Smooth muscle cell of the brain vasculature (primary cell): ENCODE measurements at regions not wholly inside any gene's neighbourhood (a gene's known extent, or its start where the extent isn't known, plus 50 kb on each side); places are given as distances from the start of the nearest gene placed in this dataset.
"Not testable (repeated sequence)": the region's sequence is repeated elsewhere in the genome, so short reads cannot be mapped to it uniquely, and the experiment has no call there.

Experiments used
- DNase-seq: peaks from one replicate; pipeline ENCODE4 v3.0.0-alpha.2; 2012; ENCODE audit warnings: low read depth, low spot score

- DNase-seq: not testable (repeated sequence)
These were observed 396.9 kb upstream of the RIOK2 start for GRCh38 chr5:97579977-97580376.

GRCh38 chr5:97580746-97581145, 397.7 kb upstream of the RIOK2 start:
- no peak for DNase-seq

DNA sequence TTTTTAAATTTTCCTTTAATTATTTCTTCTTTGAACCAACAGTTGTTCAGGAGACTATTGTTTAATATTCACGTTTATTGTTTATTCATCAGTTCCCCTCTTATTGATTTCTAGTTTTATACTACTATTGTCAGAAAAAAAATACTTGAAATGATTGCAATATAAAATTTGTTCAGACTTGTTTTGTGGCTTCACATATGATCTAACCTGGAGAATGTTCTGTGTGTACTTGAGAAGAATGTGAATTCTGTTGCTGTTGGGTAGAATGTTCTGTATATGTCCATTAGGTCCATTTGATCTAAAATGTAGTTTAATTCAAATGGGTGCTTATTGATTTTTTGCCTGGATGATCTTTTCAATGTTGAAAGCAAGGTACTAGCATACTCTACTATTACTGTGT, 408.7 kb upstream of the RIOK2 start:
- DNase-seq: no peak

DNA sequence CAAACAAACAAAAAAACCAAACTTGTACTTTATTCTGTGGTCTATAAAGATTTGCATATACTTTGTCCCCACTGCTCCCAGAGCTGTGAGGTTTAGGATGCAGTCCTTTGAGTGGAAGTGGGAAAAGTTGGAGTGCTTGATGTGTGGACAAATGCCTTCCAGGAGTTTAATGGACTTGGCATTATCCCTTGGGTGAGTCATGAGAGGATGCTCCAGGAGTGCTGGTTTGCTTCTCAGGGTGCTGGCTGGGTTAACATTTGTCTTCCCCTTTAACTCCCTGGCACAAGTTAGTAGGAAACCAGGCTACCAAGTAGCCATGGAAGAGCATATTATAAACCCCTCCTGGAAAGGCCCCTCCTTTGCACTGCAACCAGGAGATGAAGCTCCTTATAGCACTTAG, 417.4 kb upstream of the RIOK2 start:
- no peak for DNase-seq

DNA sequence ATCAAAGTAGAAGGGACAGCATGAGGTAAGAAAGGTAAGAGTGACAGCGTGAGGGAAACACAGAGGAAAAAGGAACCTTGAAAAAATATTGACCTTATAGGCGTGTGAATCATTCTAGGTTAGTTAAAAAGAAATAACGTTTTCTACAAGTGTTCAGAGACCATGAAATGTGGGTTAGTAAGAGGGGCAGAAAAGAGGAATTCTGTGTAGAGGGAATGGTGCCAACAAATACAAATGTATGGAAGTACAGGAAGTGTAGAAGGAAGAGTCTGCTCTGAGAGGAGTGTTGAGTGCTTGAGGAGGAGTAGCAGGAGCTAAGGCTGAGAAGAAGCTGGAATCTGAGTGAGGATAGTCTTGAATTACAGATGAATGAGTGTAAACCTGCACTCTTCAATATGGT, 418.6 kb upstream of the RIOK2 start:
- no peak for DNase-seq

- no peak for DNase-seq
These were observed 423.5 kb upstream of the RIOK2 start for GRCh38 chr5:97606531-97606930.

- no peak for DNase-seq
These were observed 425.5 kb upstream of the RIOK2 start for GRCh38 chr5:97608501-97608900.

- no peak for DNase-seq
These were observed 435.7 kb upstream of the RIOK2 start for GRCh38 chr5:97618721-97619120.

- DNase-seq: no peak
These were observed 440.4 kb upstream of the RIOK2 start for GRCh38 chr5:97623441-97623840.

DNA sequence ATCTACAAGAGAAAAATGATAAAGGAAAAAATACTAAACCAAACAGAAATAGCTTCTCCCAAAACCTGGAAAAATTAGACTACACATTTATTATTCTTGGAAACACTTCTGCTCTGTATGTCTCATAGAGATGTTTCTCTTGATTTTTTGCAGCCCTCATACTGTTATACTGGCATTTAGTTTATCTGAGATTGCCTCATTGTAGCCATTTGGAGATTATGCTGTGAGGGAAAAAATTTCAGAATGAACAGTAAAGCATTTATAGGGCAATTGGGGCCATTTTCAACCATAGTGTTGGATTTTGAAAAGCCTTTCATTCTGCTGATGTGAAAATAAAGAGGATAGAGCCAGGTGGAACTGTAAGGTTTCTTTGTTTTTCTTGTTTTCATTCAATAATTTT, 441.8 kb upstream of the RIOK2 start:
- DNase-seq: no peak

DNA sequence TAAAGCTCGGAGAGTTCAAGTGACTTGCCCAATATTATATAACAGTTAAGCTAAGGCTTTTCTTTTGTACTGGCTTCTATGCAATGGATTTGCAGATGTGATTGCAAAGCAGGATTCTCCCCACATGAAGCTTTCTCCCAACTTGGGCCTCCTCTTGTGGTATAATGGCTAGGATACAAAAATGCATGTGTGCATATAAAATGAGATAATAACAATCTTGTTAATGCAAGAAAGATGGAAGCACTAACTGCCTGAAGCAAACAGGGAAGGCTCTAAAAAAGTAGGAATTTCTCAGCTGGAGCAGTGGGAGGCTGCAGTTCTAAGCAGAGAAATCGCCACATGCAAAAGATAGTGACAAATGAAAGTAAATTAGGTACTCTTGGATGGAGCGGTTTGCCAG, 444.2 kb upstream of the RIOK2 start:
- DNase-seq: no peak

DNA sequence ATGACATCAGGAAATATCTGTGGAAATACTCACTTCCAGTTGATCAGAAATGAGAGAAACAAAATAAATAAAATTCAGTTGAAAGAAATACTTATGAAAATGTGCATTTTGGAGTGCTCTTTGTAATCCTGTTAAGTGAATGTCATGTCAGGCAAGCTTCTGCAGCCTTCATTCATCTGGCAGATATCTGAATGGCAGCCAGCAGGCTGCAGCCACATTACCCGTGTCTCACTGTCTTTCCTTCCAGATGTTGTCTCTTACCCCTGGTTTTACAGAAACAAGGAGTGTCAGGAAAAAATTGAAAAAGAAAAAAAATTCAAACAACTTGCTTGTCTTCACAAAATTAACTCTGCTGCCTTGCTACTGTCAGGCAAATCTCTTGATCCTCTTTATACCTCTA, 445.0 kb upstream of the RIOK2 start:
- DNase-seq: no peak

DNA sequence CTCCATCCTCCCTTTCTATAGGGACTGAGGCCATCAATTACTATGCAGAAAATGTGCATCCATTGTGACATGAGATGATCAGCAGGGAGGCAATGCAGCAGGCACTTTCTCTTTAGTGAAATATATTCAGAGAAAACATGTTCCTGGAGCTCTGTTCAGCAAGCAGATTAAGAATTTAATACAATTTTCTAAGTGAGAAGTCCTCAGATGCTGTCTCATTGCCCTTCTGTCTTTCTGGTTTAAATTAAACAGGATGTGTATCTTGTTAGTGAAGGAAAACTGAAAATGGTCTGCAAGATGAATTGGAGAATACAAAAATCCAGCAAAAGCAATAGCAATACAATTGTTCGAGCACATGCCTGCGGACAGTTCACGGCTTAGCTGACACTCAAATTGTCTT, 445.8 kb upstream of the RIOK2 start:
- no peak for DNase-seq

DNA sequence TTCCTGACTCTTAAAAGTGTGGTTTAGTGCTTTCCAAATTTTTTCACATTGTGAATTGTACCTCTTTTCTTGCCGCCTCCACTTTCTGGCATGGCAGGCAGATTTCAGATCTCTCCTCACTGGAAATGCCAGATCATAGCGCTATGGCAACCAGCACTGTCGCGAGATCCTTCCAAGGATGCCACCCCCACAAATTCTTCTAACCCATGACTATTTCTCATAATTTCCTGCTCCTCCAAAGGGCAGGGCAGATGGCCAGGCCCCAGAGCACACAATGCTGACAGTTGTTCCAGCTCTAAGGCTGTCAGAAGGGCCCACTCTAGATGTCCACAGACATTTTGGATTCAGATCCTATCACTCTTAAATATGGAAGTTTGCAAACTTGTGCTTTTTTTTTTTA, 446.2 kb upstream of the RIOK2 start:
- no peak for DNase-seq

DNA sequence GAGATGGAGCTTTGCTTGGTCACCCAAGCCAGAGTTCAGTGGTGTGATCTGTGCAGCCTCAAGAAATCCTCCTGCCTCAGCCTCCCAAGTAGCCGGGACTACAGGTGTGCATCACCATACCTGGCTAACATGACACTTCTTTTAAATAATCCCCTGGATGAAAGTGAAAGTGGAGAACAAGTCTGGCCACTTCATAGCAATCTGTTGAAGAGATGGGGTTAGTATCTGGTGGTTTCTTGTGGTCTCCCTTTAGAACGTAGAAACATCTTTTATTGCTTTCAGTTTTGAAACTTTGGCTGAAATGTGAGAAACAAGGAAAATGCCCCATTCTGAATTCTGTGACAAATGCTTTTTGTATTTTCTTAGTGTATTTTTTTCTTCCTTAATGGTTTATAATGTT, 452.5 kb upstream of the RIOK2 start:
- DNase-seq: no peak

- DNase-seq: no peak
These were observed 453.7 kb upstream of the RIOK2 start for GRCh38 chr5:97636766-97637165.

DNA sequence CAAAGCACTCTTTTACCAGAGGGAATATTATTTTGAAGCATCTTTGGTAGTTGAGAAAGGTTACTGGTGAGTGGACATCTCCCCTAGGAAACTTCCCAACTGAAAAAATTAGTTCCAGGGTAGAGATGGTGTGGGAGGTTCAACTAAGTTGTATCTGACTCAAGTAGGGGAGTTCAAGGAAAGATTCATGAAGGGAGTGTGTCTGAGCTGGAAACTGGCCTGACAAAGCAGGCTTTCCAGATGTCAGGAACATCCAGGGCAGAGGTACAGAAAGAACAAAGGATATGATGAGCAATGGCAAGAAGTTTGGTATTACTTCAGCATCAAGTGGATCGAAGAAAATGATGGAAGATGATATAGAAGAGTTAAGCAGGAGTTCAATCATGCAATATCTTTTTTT, 458.0 kb upstream of the RIOK2 start:
- DNase-seq: no peak

GRCh38 chr5:97644206-97644605, 461.2 kb upstream of the RIOK2 start:
- no peak for DNase-seq

- DNase-seq: no peak
These were observed 461.8 kb upstream of the RIOK2 start for GRCh38 chr5:97644896-97645295.

DNA sequence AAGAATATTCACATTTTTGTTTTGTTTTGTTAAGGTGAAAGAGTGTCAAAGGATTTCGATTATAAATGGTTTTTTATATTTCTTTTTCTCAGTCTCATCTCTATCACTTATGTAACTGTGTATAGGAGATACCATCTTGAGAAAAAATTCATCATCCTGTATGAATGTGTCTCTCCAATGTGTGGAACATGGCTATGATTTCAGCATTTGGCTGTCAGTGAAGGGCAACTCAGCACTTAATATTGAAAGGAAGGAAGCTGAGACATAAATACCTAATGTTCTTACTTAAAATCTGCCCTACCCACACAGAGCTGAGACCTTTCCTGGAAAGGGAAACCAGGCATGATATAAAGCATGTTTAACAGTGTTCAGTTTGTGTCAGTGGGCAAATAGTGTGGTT, 474.2 kb upstream of the RIOK2 start:
- DNase-seq: no peak

- DNase-seq: no peak
These were observed 475.3 kb upstream of the RIOK2 start for GRCh38 chr5:97658116-97658900.

GRCh38 chr5:97666783-97667182, 483.7 kb upstream of the RIOK2 start:
- no peak for DNase-seq

GRCh38 chr5:97670447-97670846, 487.4 kb upstream of the RIOK2 start:
- no peak for DNase-seq

DNA sequence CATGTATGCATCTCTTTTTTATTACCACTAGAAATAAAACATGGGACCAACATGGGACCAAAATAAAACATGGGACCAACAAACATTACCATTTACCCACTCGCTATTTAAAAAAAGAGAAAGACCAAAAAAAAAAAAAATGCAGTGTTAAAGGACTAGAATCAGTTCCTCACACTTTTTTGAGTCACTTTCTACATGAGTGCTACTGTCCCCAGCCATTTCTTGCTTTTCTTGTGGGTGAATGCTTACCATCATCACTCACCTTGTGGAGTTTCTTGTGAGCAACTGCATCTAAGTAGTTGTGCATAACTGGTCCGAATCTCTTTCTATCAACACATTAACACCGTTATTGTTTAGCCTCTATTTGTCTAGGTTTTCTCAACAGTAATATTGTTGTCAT, 493.6 kb upstream of the RIOK2 start:
- DNase-seq: no peak
